Common myeloid progenitor, CD34-positive (primary cell): ENCODE measurements at regions not wholly inside any gene's neighbourhood (a gene's known extent, or its start where the extent isn't known, plus 50 kb on each side); places are given as distances from the start of the nearest gene placed in this dataset.

Experiments
- CTCF ChIA-PET: fragments of 350-600 bp; sonication (Branson Sonifier 250); formaldehyde crosslinking; loops from one replicate; lab custom pipeline; 2021; ENCODE audit warnings: antibody characterized with exemption; lab: Charles Lee
- POLR2A ChIA-PET: fragments of 350-600 bp; sonication (Branson Sonifier 250); formaldehyde crosslinking; loops from one replicate; lab custom pipeline; 2021; ENCODE audit warnings: antibody characterized with exemption; lab: Charles Lee
- DNase-seq, 3 donors: peaks; one replicate each; pipeline versions ENCODE4 v3.0.0 to v3.0.0-alpha.2; 2013
- H3K27ac ChIP-seq, 2 experiments: 1 replicate in 1 of 2; 2 replicates in 1 of 2; pipeline ENCODE4 v1.7.0; 2013; ENCODE audit warnings: inconsistent platforms in 2 of 2, low read length in 2 of 2, mild to moderate bottlenecking in 2 of 2, low read depth in 1 of 2, moderate library complexity in 1 of 2; ENCODE audit not compliant: severe bottlenecking in 2 of 2, insufficient read depth in 1 of 2, poor library complexity in 1 of 2
- H3K27me3 ChIP-seq, 5 experiments: replicated peaks in 2 of 5; 1 replicate in 3 of 5; 2 replicates in 2 of 5; pipeline versions ENCODE4 v1.6.1 to v1.7.0; 2013; ENCODE audit warnings: low read length in 4 of 5, mild to moderate bottlenecking in 2 of 5, moderate library complexity in 2 of 5, inconsistent platforms in 1 of 5; ENCODE audit not compliant: insufficient read depth in 5 of 5, control insufficient read depth in 4 of 5
- H3K36me3 ChIP-seq, 4 experiments: 1 replicate in 2 of 4; 2 replicates in 2 of 4; pipeline versions ENCODE4 v1.6.1 to v1.7.0; 2013; ENCODE audit warnings: low read length in 3 of 4, control low read depth in 1 of 4, mild to moderate bottlenecking in 1 of 4; ENCODE audit not compliant: control insufficient read depth in 4 of 4, insufficient read depth in 4 of 4
- H3K4me1 ChIP-seq, 4 experiments: 1 replicate in 3 of 4; 2 replicates in 1 of 4; pipeline versions ENCODE4 v1.6.1 to v1.7.1; 2013; ENCODE audit warnings: low read length in 3 of 4, mild to moderate bottlenecking in 3 of 4, control low read depth in 1 of 4, inconsistent platforms in 1 of 4, moderate library complexity in 1 of 4; ENCODE audit not compliant: control insufficient read depth in 4 of 4, insufficient read depth in 4 of 4; ENCODE audit errors: control extremely low read depth in 1 of 4
- H3K4me3 ChIP-seq, 7 experiments: 1 replicate in 4 of 7; 2 replicates in 3 of 7; pipeline versions ENCODE4 v1.5.1 to v1.7.0; 2013; ENCODE audit warnings: mild to moderate bottlenecking in 7 of 7, low read length in 6 of 7, moderate library complexity in 6 of 7, inconsistent platforms in 2 of 7, low read depth in 2 of 7, control low read depth in 1 of 7; ENCODE audit not compliant: insufficient read depth in 4 of 7, control insufficient read depth in 1 of 7; ENCODE audit errors: extremely low read depth in 1 of 7
- H3K9me3 ChIP-seq, 5 experiments: 1 replicate in 4 of 5; 2 replicates in 1 of 5; pipeline versions ENCODE4 v1.6.1 to v1.7.1; 2013; ENCODE audit warnings: low read length in 4 of 5, mild to moderate bottlenecking in 2 of 5, inconsistent platforms in 1 of 5, low read depth in 1 of 5, moderate library complexity in 1 of 5; ENCODE audit not compliant: control insufficient read depth in 4 of 5, insufficient read depth in 2 of 5; ENCODE audit errors: control extremely low read depth in 1 of 5
- WGBS: methylation state at CpG from one replicate; pipeline ENCODE4 v1.1.5; 2013; ENCODE audit not compliant: insufficient coverage; 5-methylcytosine and 5-hydroxymethylcytosine counted together

- peaks cover 0 to 23% (median 17%) of the 10 kb centered on the region in 4 experiments for H3K4me1 ChIP-seq
- H3K4me3 ChIP-seq, result no peak overlapping the region
- H3K27ac ChIP-seq, result no peak overlapping the region
- H3K9me3 ChIP-seq, result no peaks in the 10 kb centered on the region
- WGBS, result 84% methylated on average over 13 of the region's 14 CpGs
- DNase-seq, result no peak
- CTCF ChIA-PET, result interaction anchor here (1.0 to 1.9 kb wide), 2 partner anchors 30 to 68 kb away, joined by 3 to 6 read pairs; no protein-coding TSS in a partner anchor
- POLR2A ChIA-PET, result no interaction called here
- no peaks in the 10 kb centered on the region for H3K27me3 ChIP-seq
- H3K36me3 ChIP-seq, result no peaks in the 10 kb centered on the region
Measured at GRCh38 chr18:76589866-76590265, 94.8 kb upstream of the ZNF516 start.

DNA sequence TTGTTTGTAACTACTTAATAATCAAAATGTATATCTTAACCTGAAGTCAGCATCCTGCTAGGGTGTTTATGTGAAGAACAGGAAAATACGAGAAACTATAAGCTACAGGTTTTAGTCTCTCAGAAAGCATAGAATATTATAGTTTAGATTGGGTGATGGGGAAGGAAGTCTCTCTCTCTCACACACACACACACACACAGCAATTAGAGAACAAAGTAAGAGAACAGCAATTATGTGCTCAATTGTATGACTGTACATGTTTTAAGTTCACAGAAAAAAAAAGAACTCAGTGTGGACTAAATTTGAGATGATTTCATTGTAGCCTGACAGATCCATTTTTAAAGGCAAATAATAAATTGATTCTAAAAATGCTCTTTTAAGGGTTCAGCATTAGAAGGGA, 94.3 kb upstream of the ZNF516 start:
- no CpG with 5 or more reads among the region's 1 CpG for WGBS
- POLR2A ChIA-PET, result interaction anchor here (0.5 kb wide), 1 partner anchor 97 kb away, joined by 3 read pairs; no protein-coding TSS in a partner anchor

GRCh38 chr18:76588601-76589226, 93.7 kb upstream of the ZNF516 start:
- WGBS, result 20% methylated on average over 21 of the region's 21 CpGs
- CTCF ChIA-PET, result interaction anchor here (1.6 to 1.9 kb wide), 2 partner anchors 11 to 31 kb away, joined by 4 to 6 read pairs; no protein-coding TSS in a partner anchor
- peak overlapping the region in 6 of 7 experiments; percentile 7 to 76 (median 61) for H3K4me3 ChIP-seq
- H3K4me1 ChIP-seq, result peaks cover 0 to 20% (median 15%) of the 10 kb centered on the region in 4 experiments
- H3K9me3 ChIP-seq, result no peaks in the 10 kb centered on the region
- peaks cover 0 to 3% (median 0%) of the 10 kb centered on the region in 5 experiments for H3K27me3 ChIP-seq
- H3K36me3 ChIP-seq, result no peaks in the 10 kb centered on the region
- no peak overlapping the region for H3K27ac ChIP-seq
- POLR2A ChIA-PET, result interaction anchor here (0.5 kb wide), 1 partner anchor 96 kb away, joined by 3 read pairs; no protein-coding TSS in a partner anchor
- peak in 1 of 3 donors; percentile 27 for DNase-seq

More for the DNA sequence above, 94.3 kb upstream of the ZNF516 start:
- Histone ChIP-seq H3K9me3 (no peaks in the 10 kb centered on the region), H3K27me3 (no peaks in the 10 kb centered on the region), H3K4me3 (peak overlapping the region in 5 of 7 experiments; percentile 34 to 76 (median 70)), H3K4me1 (peaks cover 0 to 23% (median 17%) of the 10 kb centered on the region in 4 experiments), H3K36me3 (no peaks in the 10 kb centered on the region), H3K27ac (no peak overlapping the region)
- CTCF ChIA-PET, result interaction anchor here (1.0 to 1.9 kb wide), 3 partner anchors 12 to 68 kb away, joined by 3 to 6 read pairs (median 4); no protein-coding TSS in a partner anchor
- peak in 2 of 3 donors; percentile 60 to 71 for DNase-seq

GRCh38 chr18:76587879-76588271, 92.8 kb upstream of the ZNF516 start:
- ChIA-PET POLR2A (no interaction called here), CTCF (interaction anchor here (1.6 kb wide), 1 partner anchor 10 kb away, joined by 4 read pairs; no protein-coding TSS in a partner anchor)
- Histone ChIP-seq H3K27me3 (peaks cover 0 to 4% (median 0%) of the 10 kb centered on the region in 5 experiments), H3K27ac (no peak overlapping the region), H3K36me3 (no peaks in the 10 kb centered on the region), H3K9me3 (no peaks in the 10 kb centered on the region), H3K4me1 (peaks cover 0 to 16% (median 14%) of the 10 kb centered on the region in 4 experiments), H3K4me3 (no peak overlapping the region)
- DNase-seq, result no peak
- WGBS, result no CpG with 5 or more reads among the region's 2 CpGs

GRCh38 chr18:76587147-76587878, 92.3 kb upstream of the ZNF516 start:
- 97% methylated on average over 29 of the region's 30 CpGs for WGBS
- ChIA-PET POLR2A (no interaction called here), CTCF (no interaction called here)
- Histone ChIP-seq H3K4me3 (no peak overlapping the region), H3K36me3 (no peaks in the 10 kb centered on the region), H3K9me3 (no peaks in the 10 kb centered on the region), H3K27me3 (peaks cover 0 to 4% (median 0%) of the 10 kb centered on the region in 5 experiments), H3K27ac (no peak overlapping the region), H3K4me1 (peaks cover 0 to 16% (median 14%) of the 10 kb centered on the region in 4 experiments)
- DNase-seq, result no peak

DNA sequence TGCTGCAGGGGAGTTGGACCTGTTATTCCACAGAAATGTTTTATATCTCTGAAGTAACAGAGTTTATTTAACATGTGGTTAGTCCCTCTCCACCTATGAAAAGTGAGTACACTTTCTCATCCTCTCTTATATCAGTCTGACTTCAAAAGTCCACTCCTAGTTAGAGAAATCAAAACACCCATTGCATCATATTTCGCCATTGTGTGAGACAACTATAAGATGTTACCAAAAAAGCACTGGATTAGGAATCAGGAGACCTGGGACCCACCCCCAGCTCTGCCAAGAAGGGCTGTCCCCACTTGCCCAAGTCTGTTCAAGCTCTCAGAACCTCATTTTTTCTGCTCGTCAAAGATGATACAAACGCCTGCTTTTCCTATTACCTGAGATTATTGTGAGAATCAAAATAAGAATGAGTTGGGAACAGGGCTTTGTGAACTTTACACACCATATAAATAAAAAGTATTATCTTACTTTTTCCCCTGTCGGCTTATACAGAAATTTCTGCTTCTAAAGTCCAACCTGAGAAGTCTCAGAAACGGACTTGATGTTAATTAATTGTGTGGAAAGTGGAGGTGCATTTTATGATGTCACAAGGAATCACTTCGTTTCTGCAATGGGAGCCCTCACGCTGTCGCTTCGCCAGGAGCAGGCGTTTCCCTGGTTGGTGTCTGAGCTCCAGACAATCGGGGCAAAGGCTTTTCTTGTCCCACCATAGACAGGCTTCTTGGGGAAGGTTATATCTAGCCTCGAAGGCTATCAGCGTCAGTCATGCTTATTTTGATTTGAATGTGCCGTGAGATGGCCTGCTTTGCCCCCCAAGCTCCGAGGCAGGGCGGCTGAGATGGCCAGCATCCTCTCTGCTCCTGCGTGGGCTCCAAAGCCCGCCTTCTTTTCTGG, 89.6 kb upstream of the ZNF516 start:
- Histone ChIP-seq H3K4me1 (peaks cover 0 to 13% (median 10%) of the 10 kb centered on the region in 4 experiments), H3K27ac (no peak overlapping the region), H3K27me3 (peaks cover 0 to 17% (median 3%) of the 10 kb centered on the region in 5 experiments), H3K9me3 (no peaks in the 10 kb centered on the region), H3K4me3 (no peak overlapping the region), H3K36me3 (no peaks in the 10 kb centered on the region)
- 88% methylated on average over 14 of the region's 18 CpGs for WGBS
- no peak for DNase-seq
- ChIA-PET POLR2A (no interaction called here), CTCF (interaction anchor here (0.8 kb wide), 1 partner anchor 642 kb away, joined by 3 read pairs; no protein-coding TSS in a partner anchor)
